ENCODE measurements at regions not wholly inside any gene's neighbourhood (a gene's known extent, or its start where the extent isn't known, plus 50 kb on each side); places are given as distances from the start of the nearest gene placed in this dataset.

GRCh38 chr3:64354221-64354620, 129.0 kb upstream of the PRICKLE2 start:
- DNase-seq (ENCODE audit: low spot score) (no peak), ATAC-seq (ENCODE audit: low read depth) (peak; percentile 40; the same call in 1 of the 3 replicates)
- TF ChIP-seq CTCF (IDR thresholded peaks at IDR 0.05; ENCODE audit: poor library complexity, severe bottlenecking), result no peak
- Histone ChIP-seq H3K27me3 (ENCODE audit: insufficient read depth, poor library complexity, severe bottlenecking) (no peaks in the 10 kb centered on the region), H3K36me3 (ENCODE audit: low read depth) (no peaks in the 10 kb centered on the region), H3K9me3 (ENCODE audit: severe bottlenecking) (no peaks in the 10 kb centered on the region), H3K4me3 (ENCODE audit: severe bottlenecking) (no peak overlapping the region), H3K27ac (ENCODE audit: poor library complexity, severe bottlenecking) (peak overlapping the region; percentile 76), H3K4me1 (ENCODE audit: insufficient read depth, poor library complexity, severe bottlenecking) (peaks cover 46% of the 10 kb centered on the region)

- no peak for TF ChIP-seq CTCF (IDR thresholded peaks at IDR 0.05; ENCODE audit: poor library complexity, severe bottlenecking)
- Histone ChIP-seq H3K27ac (ENCODE audit: poor library complexity, severe bottlenecking) (peak overlapping the region; percentile 76), H3K9me3 (ENCODE audit: severe bottlenecking) (no peaks in the 10 kb centered on the region), H3K4me3 (ENCODE audit: severe bottlenecking) (no peak overlapping the region), H3K36me3 (ENCODE audit: low read depth) (no peaks in the 10 kb centered on the region), H3K4me1 (ENCODE audit: insufficient read depth, poor library complexity, severe bottlenecking) (peaks cover 46% of the 10 kb centered on the region), H3K27me3 (ENCODE audit: insufficient read depth, poor library complexity, severe bottlenecking) (no peaks in the 10 kb centered on the region)
- no peak for DNase-seq (ENCODE audit: low spot score)
- ATAC-seq (ENCODE audit: low read depth), result no peak
Observed at GRCh38 chr3:64353226-64353625, 128.0 kb upstream of the PRICKLE2 start.

GRCh38 chr3:64352639-64352992, 127.3 kb upstream of the PRICKLE2 start:
- DNase-seq (ENCODE audit: low spot score) (no peak), ATAC-seq (ENCODE audit: low read depth) (no peak)
- no peak overlapping the region for H3K4me3 ChIP-seq (ENCODE audit: severe bottlenecking)
- no peak for TF ChIP-seq CTCF (IDR thresholded peaks at IDR 0.05; ENCODE audit: poor library complexity, severe bottlenecking)
- H3K27me3 ChIP-seq (ENCODE audit: insufficient read depth, poor library complexity, severe bottlenecking), result no peaks in the 10 kb centered on the region
- H3K36me3 ChIP-seq (ENCODE audit: low read depth), result no peaks in the 10 kb centered on the region
- H3K9me3 ChIP-seq (ENCODE audit: severe bottlenecking), result no peaks in the 10 kb centered on the region
- H3K4me1 ChIP-seq (ENCODE audit: insufficient read depth, poor library complexity, severe bottlenecking), result peaks cover 46% of the 10 kb centered on the region
- H3K27ac ChIP-seq (ENCODE audit: poor library complexity, severe bottlenecking), result peak overlapping the region; percentile 76

GRCh38 chr3:64351713-64352638, 126.7 kb upstream of the PRICKLE2 start:
- Histone ChIP-seq H3K4me1 (ENCODE audit: insufficient read depth, poor library complexity, severe bottlenecking) (peaks cover 46% of the 10 kb centered on the region), H3K27ac (ENCODE audit: poor library complexity, severe bottlenecking) (peak overlapping the region; percentile 76), H3K4me3 (ENCODE audit: severe bottlenecking) (no peak overlapping the region), H3K36me3 (ENCODE audit: low read depth) (no peaks in the 10 kb centered on the region), H3K9me3 (ENCODE audit: severe bottlenecking) (no peaks in the 10 kb centered on the region), H3K27me3 (ENCODE audit: insufficient read depth, poor library complexity, severe bottlenecking) (no peaks in the 10 kb centered on the region)
- no peak for TF ChIP-seq CTCF (IDR thresholded peaks at IDR 0.05; ENCODE audit: poor library complexity, severe bottlenecking)
- ATAC-seq (ENCODE audit: low read depth) (peak; percentile 73), DNase-seq (ENCODE audit: low spot score) (no peak)

GRCh38 chr3:64349551-64349950, 124.3 kb upstream of the PRICKLE2 start:
- Histone ChIP-seq H3K4me3 (ENCODE audit: severe bottlenecking) (no peak overlapping the region), H3K27me3 (ENCODE audit: insufficient read depth, poor library complexity, severe bottlenecking) (no peaks in the 10 kb centered on the region), H3K9me3 (ENCODE audit: severe bottlenecking) (no peaks in the 10 kb centered on the region), H3K27ac (ENCODE audit: poor library complexity, severe bottlenecking) (no peak overlapping the region), H3K36me3 (ENCODE audit: low read depth) (no peaks in the 10 kb centered on the region), H3K4me1 (ENCODE audit: insufficient read depth, poor library complexity, severe bottlenecking) (peaks cover 46% of the 10 kb centered on the region)
- no peak for TF ChIP-seq CTCF (IDR thresholded peaks at IDR 0.05; ENCODE audit: poor library complexity, severe bottlenecking)
- no peak for DNase-seq (ENCODE audit: low spot score)
- no peak for ATAC-seq (ENCODE audit: low read depth)
